NCI-H446 (cell line): ENCODE measurements at regions not wholly inside any gene's neighbourhood (a gene's known extent, or its start where the extent isn't known, plus 50 kb on each side); places are given as distances from the start of the nearest gene placed in this dataset.

Source experiments
- DNase-seq, 2 experiments: peaks; one replicate each; lab custom pipeline; 2025; lab: John Stamatoyannopoulos, UW

DNA sequence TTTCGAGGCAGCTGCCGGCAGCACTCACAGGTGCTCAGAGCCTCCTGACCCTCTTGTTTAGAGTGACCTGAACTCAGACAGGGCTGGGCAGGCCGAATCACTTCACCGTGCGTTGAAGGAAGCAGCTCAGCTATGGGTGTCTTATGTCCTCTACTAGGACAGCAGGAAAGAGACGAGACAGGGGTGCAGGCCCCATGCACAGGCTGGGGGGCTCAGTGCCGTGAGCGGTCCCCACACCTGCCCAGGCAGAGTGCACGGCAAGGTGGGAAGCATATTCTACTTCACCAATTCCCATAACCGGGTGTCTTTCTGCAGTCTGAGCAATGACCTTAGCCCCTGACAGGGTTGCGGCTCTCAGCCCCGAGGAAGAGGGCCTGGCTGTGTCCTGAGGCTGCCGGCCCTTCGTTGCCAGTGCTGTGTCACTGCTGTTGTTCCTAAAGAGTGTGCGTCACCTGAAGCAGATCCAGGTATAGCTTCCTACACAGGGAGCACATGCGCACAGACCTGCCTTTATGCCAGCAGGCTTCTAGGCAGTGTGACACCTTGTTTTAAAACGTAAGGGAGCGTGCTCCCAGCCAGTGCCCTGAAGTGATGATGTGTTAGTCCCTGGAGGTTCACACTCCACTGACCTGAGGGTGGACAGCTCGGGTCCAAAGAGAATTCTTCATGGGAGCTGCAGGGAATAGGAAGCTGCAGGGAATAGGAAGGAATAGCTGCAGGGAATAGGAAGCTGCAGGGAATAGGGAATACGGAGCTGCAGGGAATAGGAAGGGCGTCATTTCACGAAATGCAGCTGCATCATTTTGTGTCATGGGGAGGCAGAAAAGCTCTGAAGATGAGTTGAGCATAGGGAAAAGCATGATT, 207.9 kb upstream of the SALL3 start:
- DNase-seq: no peak

- DNase-seq: no peak
Measured at GRCh38 chr18:78772360-78773302, 207.0 kb upstream of the SALL3 start.

- DNase-seq: no peak
Measured at GRCh38 chr18:78773303-78773755, 206.3 kb upstream of the SALL3 start.

DNA sequence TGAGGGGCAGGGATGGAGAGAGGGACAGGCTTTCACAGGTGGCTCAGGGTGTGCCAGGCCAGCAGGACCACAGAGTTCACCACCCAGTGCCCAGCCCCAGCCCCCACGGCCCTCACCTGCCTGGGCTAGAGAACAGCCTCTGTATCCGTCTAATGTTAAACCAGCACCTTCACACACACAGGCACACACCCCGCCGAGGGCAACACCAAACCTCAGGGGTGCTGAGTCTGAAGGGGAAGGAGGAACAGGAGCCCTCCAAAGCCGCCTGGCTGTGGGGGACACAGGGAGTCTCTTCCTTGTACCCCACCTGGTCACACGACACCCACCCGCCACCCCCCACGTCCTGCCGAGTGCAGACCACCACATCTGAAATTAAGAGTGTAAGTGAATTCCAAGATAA, 205.8 kb upstream of the SALL3 start:
- no peak for DNase-seq

- DNase-seq: no peak
Measured at GRCh38 chr18:78774741-78775141, 204.9 kb upstream of the SALL3 start.

GRCh38 chr18:78776151-78776550, 203.5 kb upstream of the SALL3 start:
- no peak for DNase-seq

DNA sequence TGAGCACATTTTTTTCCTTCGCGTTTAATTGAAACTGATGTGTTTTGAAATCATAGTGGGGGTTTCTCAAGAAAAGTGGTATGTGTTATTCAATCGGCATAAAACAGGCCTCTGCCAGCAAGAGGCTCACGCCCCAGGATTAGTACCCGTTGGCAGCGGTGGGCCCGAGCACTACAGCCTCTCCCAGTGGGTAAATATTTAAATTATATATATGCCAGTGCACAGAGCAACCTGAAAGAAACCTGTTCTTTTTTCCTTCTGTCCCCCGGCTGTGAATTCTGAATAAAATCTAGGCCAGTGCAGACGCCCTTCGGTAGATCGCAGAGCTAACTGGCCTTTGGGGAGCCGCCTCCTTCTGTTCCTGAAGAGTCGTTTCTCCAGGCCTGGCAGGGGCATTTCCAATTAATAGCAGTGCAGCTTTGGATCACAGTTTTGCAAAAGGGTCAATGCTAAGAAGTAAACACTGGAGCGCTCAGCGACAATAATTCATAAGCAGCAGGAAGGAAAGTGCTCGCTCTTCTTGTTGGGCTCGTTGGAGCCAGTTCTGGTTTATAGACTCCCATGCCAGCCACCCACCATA, 202.8 kb upstream of the SALL3 start:
- DNase-seq: no peak

- no peak for DNase-seq
Measured at GRCh38 chr18:78777992-78778391, 201.6 kb upstream of the SALL3 start.

DNA sequence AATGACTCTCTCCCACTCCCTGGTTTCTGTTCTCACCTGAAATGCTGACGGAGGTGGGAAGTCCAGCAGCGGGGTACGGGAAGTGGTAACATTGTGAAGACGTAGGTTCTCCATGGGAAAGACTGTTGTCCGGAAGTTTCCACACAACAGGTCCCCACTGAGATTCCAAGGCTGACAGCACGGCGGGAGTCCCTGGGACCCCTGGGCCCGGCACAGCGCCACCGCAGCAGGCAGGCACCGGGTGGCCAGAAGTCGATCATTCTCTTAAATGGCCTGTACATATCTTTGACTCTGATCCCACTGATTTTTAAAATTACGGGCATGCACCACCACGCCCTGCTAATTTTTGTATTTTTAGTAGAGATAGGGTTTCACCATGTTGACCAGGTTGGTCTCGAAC, 201.0 kb upstream of the SALL3 start:
- no peak for DNase-seq

DNA sequence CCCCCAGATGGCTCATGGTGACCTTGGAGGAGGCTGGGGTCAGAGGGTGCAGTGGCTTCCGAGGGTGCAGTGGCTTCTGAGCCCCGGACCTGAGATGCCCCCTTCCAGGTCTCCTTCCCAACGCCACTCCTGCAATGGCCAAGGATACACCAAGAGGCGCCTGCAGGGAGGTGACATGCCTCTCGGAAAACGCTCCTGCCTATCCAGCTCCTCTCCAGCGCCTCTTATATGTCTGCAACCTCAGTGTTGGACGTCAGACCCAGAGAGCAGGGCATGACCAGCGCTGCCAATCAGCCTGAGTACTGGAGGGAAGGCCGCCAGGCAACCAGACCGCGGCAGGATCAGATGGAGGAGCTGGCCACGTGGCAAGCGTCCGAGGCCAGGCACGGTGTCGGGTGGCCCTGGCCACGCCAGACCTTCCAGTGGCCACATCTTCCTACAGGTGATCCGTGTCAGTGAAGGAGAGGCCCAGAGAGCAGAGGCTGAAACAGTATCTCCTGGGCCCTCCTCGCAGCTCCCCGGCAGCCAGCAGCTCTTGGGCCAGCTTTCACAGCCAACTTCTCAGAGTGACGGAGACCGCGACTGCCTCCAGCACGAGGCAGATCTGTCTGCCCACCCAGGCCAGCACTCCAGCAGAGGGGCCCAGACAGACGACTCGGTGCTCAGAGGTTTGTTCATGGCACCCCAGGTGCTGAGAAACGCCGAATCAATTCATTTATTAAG, 199.5 kb upstream of the SALL3 start:
- no peak for DNase-seq

GRCh38 chr18:78780719-78781600, 198.7 kb upstream of the SALL3 start:
- no peak for DNase-seq

DNA sequence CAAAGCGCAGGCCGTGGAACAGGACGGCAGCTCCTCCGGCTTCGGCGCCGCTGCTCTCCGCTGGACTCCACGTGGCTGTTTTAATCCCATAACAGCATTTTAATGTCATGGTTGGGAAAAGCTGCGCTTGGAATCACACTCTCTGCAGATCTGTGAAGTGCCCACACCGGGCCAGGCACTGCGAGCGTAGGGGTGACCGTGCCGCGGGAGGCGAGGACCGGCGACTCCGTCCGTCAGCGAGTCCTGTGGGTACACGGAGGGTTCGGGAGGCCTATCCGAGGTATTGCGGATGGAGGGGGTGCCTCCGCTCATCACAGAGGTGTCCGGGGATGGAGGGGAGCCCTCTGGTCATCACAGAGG, 198.0 kb upstream of the SALL3 start:
- DNase-seq: no peak

- DNase-seq: no peak
Measured at GRCh38 chr18:78782951-78783563, 196.6 kb upstream of the SALL3 start.

GRCh38 chr18:78783564-78783960, 196.1 kb upstream of the SALL3 start:
- DNase-seq: no peak

GRCh38 chr18:78784861-78785260, 194.8 kb upstream of the SALL3 start:
- no peak for DNase-seq

DNA sequence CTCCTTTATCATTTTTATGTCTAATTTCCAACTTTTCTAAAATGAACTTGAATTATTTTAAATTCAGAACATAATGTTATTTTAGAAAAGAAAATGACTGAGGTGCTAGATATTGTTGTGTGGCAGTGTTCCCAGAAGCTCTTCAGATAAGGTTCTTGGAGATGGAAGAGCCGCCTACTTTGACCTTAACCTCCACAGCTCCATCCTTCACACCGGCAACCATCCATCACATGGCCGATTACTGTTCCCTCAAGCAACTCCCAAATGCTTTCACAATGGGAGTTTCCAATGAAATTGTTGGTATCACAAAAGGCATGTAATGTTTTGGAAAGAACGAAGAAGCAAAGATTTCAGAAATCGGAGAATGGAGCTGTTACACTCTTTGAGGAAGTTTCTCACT, 193.9 kb upstream of the SALL3 start:
- DNase-seq: no peak

GRCh38 chr18:78786776-78787175, 192.8 kb upstream of the SALL3 start:
- no peak for DNase-seq

DNA sequence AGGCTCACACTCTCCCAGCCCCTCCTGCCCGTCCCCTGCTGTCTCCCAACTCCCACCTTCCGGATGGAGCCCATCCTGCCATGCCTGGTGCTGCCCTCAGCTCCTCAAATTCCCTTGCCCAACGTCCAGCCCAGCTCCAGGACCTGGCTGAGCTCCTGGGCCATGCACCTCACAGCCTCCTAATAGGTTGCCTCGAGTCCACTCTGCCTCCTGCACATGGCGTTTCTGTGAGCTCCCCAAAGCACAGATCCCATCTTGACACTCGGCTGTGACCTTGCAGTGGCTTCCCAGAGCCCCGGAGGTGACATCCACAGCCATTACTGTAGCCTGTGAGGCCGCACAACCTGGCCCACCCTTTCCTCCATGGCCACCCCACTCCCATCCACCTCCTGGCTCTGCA, 191.9 kb upstream of the SALL3 start:
- DNase-seq: no peak

GRCh38 chr18:78788161-78788560, 191.5 kb upstream of the SALL3 start:
- no peak for DNase-seq

DNA sequence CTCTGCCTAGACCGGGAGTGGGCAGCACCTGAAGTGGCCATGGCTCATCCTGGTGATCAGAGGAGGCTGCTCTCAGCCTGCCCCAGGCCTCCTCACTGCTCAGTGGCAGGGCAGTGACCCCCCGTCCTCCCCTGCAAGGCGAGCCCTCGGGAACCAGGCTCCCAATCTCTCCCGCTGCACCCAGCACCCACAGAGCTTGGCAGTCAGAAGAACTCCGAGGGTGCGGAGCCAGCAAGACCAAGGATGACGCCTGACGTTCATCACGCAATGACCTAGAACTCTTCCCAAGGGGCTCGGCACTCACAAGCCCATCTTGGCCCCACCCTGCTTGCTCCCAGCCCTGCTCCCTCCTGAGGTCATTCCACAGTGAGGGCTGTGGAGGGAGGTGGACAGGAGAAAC, 189.8 kb upstream of the SALL3 start:
- no peak for DNase-seq

- no peak for DNase-seq
Measured at GRCh38 chr18:78790511-78790910, 189.1 kb upstream of the SALL3 start.
